HUES48 (cell line): ENCODE measurements at regions not wholly inside any gene's neighbourhood (a gene's known extent, or its start where the extent isn't known, plus 50 kb on each side); places are given as distances from the start of the nearest gene placed in this dataset.
"Not testable (repeated sequence)": the region's sequence is repeated elsewhere in the genome, so short reads cannot be mapped to it uniquely, and the experiment has no call there.

Experiments
- H3K27ac ChIP-seq: one replicate; pipeline ENCODE4 v1.7.0; 2013; ENCODE audit warnings: low read depth, low read length, inconsistent platforms
- H3K27me3 ChIP-seq: 2 replicates; pipeline ENCODE4 v1.6.1; 2013; ENCODE audit warnings: mild to moderate bottlenecking, low read length; ENCODE audit not compliant: control insufficient read depth, insufficient read depth
- H3K36me3 ChIP-seq: 2 replicates; pipeline ENCODE4 v1.6.1; 2013; ENCODE audit warnings: low read length; ENCODE audit not compliant: control insufficient read depth, insufficient read depth
- H3K4me1 ChIP-seq: 2 replicates; pipeline ENCODE4 v1.6.1; 2013; ENCODE audit warnings: mild to moderate bottlenecking, low read length; ENCODE audit not compliant: control insufficient read depth, insufficient read depth
- H3K4me3 ChIP-seq: 2 replicates; pipeline ENCODE4 v1.5.1; 2013; ENCODE audit warnings: mild to moderate bottlenecking, low read depth, low read length
- H3K9ac ChIP-seq: 2 replicates; pipeline ENCODE4 v1.6.1; 2013; ENCODE audit warnings: mild to moderate bottlenecking, low read depth, low read length, moderate library complexity
- H3K9me3 ChIP-seq: 2 replicates; pipeline ENCODE4 v1.6.1; 2013; ENCODE audit warnings: low read length; ENCODE audit not compliant: control insufficient read depth, insufficient read depth

DNA sequence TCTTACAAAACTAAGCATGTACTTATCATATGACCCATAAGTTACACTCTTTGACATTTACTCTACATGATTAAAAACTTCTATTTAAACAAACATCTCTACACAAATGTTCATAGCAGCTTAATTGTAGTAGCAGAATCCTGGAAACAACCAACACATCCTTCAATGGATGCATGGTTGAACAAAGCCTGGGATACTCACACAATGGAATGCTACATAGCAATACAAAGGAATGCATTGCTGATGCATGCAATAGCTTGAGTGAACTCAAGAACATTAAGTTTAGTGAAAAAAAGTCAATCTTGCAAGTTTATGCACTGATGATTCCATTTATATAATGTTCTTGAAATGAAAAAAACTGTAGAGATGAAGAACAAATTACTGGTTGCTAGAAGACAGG, 686.9 kb downstream of the LRRIQ3 start:
- Histone ChIP-seq H3K9me3 (no peaks in the 10 kb centered on the region), H3K4me3 (no peak overlapping the region), H3K36me3 (no peaks in the 10 kb centered on the region), H3K27ac (no peak overlapping the region), H3K27me3 (no peaks in the 10 kb centered on the region), H3K4me1 (no peaks in the 10 kb centered on the region), H3K9ac (no peak overlapping the region)

DNA sequence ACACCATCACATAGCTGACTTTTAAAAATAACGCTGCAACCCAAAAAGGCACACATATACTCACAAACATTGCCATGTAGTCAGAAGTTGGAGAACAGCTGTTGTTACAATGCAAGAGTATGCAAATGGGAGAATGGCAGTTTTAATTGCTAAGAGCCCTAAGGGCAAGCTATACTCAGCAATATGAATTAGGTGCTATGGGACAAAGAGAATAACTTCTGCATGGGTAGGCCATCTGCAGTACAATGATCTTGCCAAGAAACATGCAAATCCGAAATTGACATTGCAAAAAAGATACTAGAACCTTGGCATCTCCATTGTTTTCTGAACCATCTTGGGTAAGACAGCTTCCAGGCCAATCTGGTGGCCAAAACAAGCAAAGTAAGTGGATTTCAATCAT, 697.8 kb downstream of the LRRIQ3 start:
- H3K27ac ChIP-seq: no peak overlapping the region
- H3K9me3 ChIP-seq: no peaks in the 10 kb centered on the region
- H3K36me3 ChIP-seq: no peaks in the 10 kb centered on the region
- no peaks in the 10 kb centered on the region for H3K27me3 ChIP-seq
- no peak overlapping the region for H3K4me3 ChIP-seq
- H3K9ac ChIP-seq: no peak overlapping the region
- H3K4me1 ChIP-seq: no peaks in the 10 kb centered on the region

DNA sequence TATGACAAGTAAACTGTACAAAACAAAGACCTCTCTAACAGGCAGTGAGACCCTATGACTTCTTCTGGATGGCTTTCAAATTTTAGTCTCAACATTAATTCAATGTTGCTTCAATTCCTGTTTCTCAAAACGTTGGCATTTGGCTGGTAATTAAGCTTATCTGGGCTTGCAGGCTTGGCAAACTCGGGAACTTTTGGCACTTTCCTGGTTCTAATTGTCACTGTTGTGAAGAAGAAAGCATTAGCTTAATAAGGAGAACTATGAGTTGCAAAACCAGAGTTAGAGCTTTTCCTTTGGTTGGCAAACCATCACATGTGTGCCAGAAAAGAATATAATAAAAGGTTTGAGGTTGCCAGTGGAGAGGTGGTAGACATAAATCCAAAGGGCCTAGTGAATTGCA, 698.3 kb downstream of the LRRIQ3 start:
- H3K4me3 ChIP-seq: no peak overlapping the region
- H3K4me1 ChIP-seq: no peaks in the 10 kb centered on the region
- H3K36me3 ChIP-seq: no peaks in the 10 kb centered on the region
- H3K9me3 ChIP-seq: no peaks in the 10 kb centered on the region
- H3K27me3 ChIP-seq: no peaks in the 10 kb centered on the region
- H3K9ac ChIP-seq: no peak overlapping the region
- no peak overlapping the region for H3K27ac ChIP-seq

DNA sequence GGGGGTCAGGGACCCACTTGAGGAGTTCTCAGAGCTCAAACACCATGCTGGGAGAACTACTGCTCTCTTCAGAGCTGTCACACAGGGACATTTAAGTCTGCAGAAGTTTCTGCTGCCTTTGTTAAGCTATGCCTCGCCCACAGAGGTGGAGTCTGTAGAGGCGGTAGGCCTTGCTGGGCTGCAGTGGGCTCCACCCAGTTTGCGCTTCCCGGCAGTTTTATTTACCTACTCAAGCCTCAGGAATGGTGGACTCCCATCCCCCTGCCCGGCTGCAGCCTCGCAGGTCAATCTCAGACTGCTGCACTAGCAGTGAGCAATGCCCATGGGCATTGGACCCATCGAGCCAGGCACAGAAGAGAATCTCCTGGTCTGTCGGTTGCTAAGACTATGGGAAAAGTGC, 706.4 kb downstream of the LRRIQ3 start:
- Histone ChIP-seq H3K27me3 (no peaks in the 10 kb centered on the region), H3K36me3 (no peaks in the 10 kb centered on the region), H3K4me3 (no peak overlapping the region), H3K9ac (no peak overlapping the region), H3K4me1 (no peaks in the 10 kb centered on the region), H3K27ac (no peak overlapping the region), H3K9me3 (no peaks in the 10 kb centered on the region)

DNA sequence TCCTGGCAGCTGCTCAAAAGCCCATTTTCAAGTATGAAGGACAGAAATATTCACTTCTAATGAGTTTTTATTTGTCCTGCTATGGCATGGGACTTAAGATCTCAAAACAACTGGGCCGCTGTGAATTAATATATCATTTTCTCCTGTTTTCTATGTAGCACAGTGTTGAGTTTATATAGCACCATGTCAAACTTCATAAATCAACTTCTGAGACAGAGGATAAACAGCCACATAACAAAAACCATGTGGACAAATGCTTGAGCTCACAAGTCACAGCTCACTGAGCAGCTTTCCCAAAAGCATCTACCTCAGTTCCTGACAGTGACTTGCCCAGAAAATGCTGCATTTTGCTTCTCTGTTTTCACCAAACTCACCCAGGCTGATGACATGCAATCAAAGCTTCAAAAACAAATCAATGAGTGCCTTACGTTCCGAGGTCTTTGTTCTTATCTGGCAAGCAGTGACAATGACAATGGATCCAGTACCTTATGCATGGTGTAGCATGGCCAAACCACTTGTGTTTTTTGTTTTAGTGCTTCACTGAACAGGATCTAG, 722.6 kb downstream of the LRRIQ3 start:
- H3K4me3 ChIP-seq: no peak overlapping the region
- no peaks in the 10 kb centered on the region for H3K36me3 ChIP-seq
- no peak overlapping the region for H3K27ac ChIP-seq
- H3K4me1 ChIP-seq: no peaks in the 10 kb centered on the region
- H3K9me3 ChIP-seq: no peaks in the 10 kb centered on the region
- H3K9ac ChIP-seq: no peak overlapping the region
- no peaks in the 10 kb centered on the region for H3K27me3 ChIP-seq

DNA sequence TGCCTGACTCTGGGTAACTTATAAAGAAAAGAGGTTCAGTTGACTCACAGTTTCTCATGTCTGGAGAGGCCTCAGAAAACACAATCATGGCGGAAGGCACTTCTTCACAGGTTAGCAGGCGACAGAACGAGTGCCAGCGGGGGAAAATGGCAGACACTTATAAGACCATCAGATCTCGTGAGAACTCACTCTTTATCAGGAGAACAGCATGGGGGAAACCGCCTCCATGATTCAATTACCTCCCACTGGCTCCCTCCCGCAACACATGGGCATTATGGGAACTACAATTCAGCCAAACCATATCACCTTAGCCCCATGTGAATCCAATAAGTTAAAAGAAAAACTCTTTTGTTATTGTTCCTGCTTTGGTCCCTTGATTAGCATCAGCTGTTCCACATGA, 725.2 kb downstream of the LRRIQ3 start:
- Histone ChIP-seq H3K4me1 (no peaks in the 10 kb centered on the region), H3K9me3 (no peaks in the 10 kb centered on the region), H3K27ac (no peak overlapping the region), H3K9ac (no peak overlapping the region), H3K4me3 (no peak overlapping the region), H3K36me3 (no peaks in the 10 kb centered on the region), H3K27me3 (no peaks in the 10 kb centered on the region)

DNA sequence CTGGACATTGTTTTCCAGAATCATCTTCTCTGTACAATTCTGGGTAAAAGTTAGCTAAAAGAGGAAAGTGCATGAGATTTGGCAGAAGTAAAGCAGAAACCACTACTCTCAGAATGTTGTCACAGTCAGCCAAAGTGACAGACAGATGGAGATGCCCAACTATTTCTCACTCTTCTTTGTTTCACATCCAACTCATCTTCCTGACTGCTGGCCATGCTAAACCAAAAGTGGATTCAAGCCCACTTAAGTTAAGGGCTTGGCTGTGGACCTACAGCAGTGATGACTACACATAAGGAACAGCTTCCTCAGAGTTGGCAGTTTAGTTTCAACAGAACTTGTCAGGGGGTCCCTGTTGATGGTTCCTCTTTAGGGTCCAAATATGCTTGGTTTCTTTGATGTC, 730.2 kb downstream of the LRRIQ3 start:
- H3K4me3 ChIP-seq: no peak overlapping the region
- H3K27ac ChIP-seq: no peak overlapping the region
- H3K27me3 ChIP-seq: no peaks in the 10 kb centered on the region
- no peak overlapping the region for H3K9ac ChIP-seq
- H3K36me3 ChIP-seq: no peaks in the 10 kb centered on the region
- H3K4me1 ChIP-seq: 0 out of 2 replicates have a peak, but pooled peaks cover 2% of the 10 kb centered on the region
- no peaks in the 10 kb centered on the region for H3K9me3 ChIP-seq

DNA sequence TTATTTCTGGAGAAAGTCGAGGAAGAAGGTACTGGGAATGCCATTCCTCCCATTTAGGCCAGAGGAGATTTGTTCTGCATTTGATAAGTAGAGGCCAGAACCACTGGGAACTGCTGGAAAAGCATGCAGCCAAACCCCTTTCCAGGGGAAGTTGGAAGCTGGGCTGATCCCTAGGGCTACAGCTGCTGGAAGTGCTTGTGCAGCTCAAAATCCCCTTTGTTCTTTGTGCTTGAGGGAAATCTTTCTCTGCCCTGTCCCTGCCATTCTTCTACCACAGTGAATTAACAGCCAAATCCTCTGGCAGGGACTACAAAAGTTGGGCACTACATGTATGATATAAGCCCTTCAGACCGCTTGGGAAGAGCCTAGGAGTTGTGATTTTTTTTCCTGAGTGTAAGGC, 734.1 kb downstream of the LRRIQ3 start:
- H3K4me1 ChIP-seq: 0 out of 2 replicates have a peak, but pooled peaks cover 2% of the 10 kb centered on the region
- H3K27me3 ChIP-seq: no peaks in the 10 kb centered on the region
- H3K36me3 ChIP-seq: no peaks in the 10 kb centered on the region
- H3K9ac ChIP-seq: no peak overlapping the region
- H3K9me3 ChIP-seq: no peaks in the 10 kb centered on the region
- H3K4me3 ChIP-seq: no peak overlapping the region
- no peak overlapping the region for H3K27ac ChIP-seq

DNA sequence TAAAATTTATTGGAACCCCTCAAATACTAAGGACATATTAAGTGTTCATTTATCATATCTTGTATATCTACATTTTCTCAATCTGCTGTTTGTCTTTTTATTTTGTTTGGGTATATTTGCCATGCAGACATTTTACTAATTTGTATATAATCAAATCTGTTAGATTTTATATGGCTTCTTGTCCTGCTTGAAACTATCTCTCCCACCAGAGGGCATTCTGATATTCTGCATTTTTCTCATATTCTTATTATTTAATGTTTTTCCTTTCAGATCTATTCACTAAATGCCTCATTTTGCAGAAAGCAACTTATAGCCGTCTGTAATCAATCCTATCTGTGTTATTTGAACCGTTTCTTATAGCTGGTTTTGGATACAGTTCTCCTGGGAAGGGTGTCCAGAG, 745.5 kb downstream of the LRRIQ3 start:
- H3K27ac ChIP-seq: no peak overlapping the region
- no peaks in the 10 kb centered on the region for H3K9me3 ChIP-seq
- no peak overlapping the region for H3K9ac ChIP-seq
- H3K4me1 ChIP-seq: no peaks in the 10 kb centered on the region
- no peaks in the 10 kb centered on the region for H3K27me3 ChIP-seq
- no peak overlapping the region for H3K4me3 ChIP-seq
- no peaks in the 10 kb centered on the region for H3K36me3 ChIP-seq

DNA sequence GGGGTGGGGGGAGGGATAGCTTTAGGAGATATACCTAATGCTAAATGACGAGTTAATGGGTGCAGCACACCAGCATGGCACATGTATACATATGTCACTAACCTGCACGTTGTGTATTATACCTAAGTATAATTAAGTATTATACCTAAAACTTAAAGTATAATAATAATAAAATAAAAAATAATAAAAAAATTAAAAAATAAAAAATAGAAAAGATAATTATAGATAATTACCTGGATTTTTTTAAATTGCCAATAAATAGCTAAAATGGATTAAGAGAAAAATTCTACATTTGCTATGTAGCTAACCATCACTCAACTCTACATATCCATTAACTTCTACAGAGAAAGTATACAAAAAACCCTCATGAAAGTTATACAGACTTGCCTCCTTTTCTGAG, 747.3 kb downstream of the LRRIQ3 start:
- H3K27ac ChIP-seq, H3K9me3 ChIP-seq, H3K9ac ChIP-seq, H3K27me3 ChIP-seq, H3K4me3 ChIP-seq, H3K4me1 ChIP-seq, H3K36me3 ChIP-seq: not testable (repeated sequence)

DNA sequence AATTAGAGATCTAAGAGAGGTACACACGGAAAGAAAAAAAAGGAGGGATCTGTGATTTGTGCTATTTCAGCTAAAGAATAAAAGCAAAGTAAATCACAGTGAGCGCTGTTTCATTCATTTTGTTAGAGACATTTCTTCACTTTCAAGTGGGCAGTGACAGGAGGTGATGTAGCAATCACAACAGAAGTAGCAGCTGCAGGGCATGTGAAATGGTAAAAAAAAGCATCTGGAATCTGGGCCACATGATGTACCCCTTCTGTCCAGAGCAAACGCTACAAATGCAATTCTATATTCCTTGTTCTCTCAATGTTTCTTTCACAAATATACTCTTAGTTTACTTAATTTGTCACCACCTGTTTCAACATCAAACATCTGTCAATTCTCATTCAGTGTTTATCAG, 786.5 kb downstream of the LRRIQ3 start:
- Histone ChIP-seq H3K27ac (no peak overlapping the region), H3K4me3 (no peak overlapping the region), H3K9me3 (no peaks in the 10 kb centered on the region), H3K27me3 (no peaks in the 10 kb centered on the region), H3K4me1 (no peaks in the 10 kb centered on the region), H3K9ac (no peak overlapping the region), H3K36me3 (no peaks in the 10 kb centered on the region)

DNA sequence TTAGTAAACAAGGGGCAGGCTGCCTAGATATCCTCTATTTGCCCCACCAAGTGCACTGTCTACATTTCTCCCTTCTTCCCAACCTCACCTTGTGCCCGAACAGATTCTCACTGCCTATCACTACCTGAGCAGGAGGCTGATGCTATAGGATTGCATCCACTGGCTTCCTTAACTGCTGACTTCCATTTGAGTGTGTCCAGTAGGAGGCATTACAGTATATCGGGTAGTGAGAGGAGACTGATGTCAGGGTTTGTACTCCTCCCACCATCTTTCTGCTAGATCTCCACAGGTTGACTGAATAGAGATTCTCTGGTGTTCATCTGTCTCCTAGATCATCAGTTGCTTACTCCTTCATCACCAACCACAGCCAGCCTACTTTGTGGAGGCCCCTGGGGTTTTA, 796.3 kb downstream of the LRRIQ3 start:
- H3K36me3 ChIP-seq: no peaks in the 10 kb centered on the region
- no peak overlapping the region for H3K27ac ChIP-seq
- no peak overlapping the region for H3K4me3 ChIP-seq
- H3K9ac ChIP-seq: no peak overlapping the region
- no peaks in the 10 kb centered on the region for H3K9me3 ChIP-seq
- no peaks in the 10 kb centered on the region for H3K27me3 ChIP-seq
- no peaks in the 10 kb centered on the region for H3K4me1 ChIP-seq
